Neutrophil (primary cell): ENCODE measurements at regions not wholly inside any gene's neighbourhood (a gene's known extent, or its start where the extent isn't known, plus 50 kb on each side); places are given as distances from the start of the nearest gene placed in this dataset.

Experiments used
- H3K27ac ChIP-seq: fragments of 200-600 bp; sonication (generic); 2 replicates; pipeline ENCODE4 v1.5.1; 2016; ENCODE audit warnings: mild to moderate bottlenecking, moderate library complexity
- H3K27me3 ChIP-seq: fragments of 200-600 bp; sonication (generic); 2 replicates; pipeline ENCODE4 v1.6.0; 2016; ENCODE audit warnings: mild to moderate bottlenecking
- H3K36me3 ChIP-seq: fragments of 200-600 bp; sonication (generic); 2 replicates; pipeline ENCODE4 v1.5.1; 2017
- H3K4me1 ChIP-seq, 2 experiments: fragments of 200-600 bp in 1 of 2; sonication (generic) in 1 of 2; 1 replicate in 1 of 2; 2 replicates in 1 of 2; pipeline versions ENCODE4 v1.5.1 to v1.6.1; 2013 to 2016; ENCODE audit warnings: low read depth in 1 of 2, low read length in 1 of 2, mild to moderate bottlenecking in 1 of 2, moderate library complexity in 1 of 2; ENCODE audit not compliant: control insufficient read depth in 1 of 2, insufficient read depth in 1 of 2
- H3K4me3 ChIP-seq, 2 experiments: fragments of 200-600 bp in 1 of 2; sonication (generic) in 1 of 2; 1 replicate in 1 of 2; 2 replicates in 1 of 2; pipeline ENCODE4 v1.5.1; 2013 to 2016; ENCODE audit warnings: low read depth in 1 of 2, low read length in 1 of 2, mild to moderate bottlenecking in 1 of 2, moderate library complexity in 1 of 2
- H3K9me3 ChIP-seq: fragments of 200-600 bp; sonication (generic); 2 replicates; pipeline ENCODE4 v1.5.1; 2016
- CTCF ChIP-seq: fragments of 200-600 bp; sonication (generic); IDR thresholded peaks from 2 replicates; pipeline ENCODE4 v1.5.1; 2016; ENCODE audit warnings: antibody characterized with exemption

GRCh38 chr7:20963556-20964280, 177.0 kb upstream of the SP8 start:
- H3K36me3 ChIP-seq, result no peaks in the 10 kb centered on the region
- H3K4me3 ChIP-seq, result no peak overlapping the region
- H3K9me3 ChIP-seq, result no peaks in the 10 kb centered on the region
- H3K27me3 ChIP-seq, result no peaks in the 10 kb centered on the region
- H3K27ac ChIP-seq, result no peak overlapping the region
- peaks cover 5 to 17% of the 10 kb centered on the region in 2 experiments for H3K4me1 ChIP-seq
- no peak for TF ChIP-seq CTCF

DNA sequence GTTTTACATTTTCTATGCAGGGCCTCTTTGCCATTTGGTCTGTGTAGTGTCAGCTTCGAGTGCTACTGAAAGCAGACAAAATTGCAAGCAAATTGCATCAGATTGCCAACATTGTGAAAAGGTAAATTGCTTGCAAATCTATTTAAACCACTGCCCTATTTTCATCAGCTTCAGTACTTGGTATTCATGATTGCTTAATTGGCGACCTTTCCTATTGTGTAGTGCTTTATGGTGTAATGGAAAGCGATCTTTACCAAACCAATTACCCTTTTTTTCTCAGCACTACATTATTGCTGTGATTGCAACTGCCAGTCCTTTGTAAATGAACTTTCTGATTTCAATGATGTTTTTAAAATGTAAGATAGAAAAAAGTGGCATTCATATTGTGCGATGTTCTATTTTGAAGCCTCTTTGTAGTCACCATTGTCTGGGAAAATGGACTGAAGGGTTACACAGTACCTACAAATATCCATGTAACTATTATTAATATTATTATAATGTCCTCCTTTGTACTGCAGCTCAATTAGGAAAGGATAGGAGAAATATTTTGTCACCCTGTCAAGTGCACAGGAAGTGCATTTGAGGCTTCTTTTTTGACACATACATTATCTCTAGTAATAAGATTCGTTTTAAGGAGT, 177.7 kb upstream of the SP8 start:
- Histone ChIP-seq H3K4me3 (no peak overlapping the region), H3K4me1 (peaks cover 5 to 17% of the 10 kb centered on the region in 2 experiments), H3K27ac (no peak overlapping the region), H3K9me3 (no peaks in the 10 kb centered on the region), H3K27me3 (no peaks in the 10 kb centered on the region), H3K36me3 (no peaks in the 10 kb centered on the region)
- TF ChIP-seq CTCF, result no peak

GRCh38 chr7:20971219-20971618, 184.5 kb upstream of the SP8 start:
- Histone ChIP-seq H3K36me3 (no peaks in the 10 kb centered on the region), H3K27me3 (no peaks in the 10 kb centered on the region), H3K9me3 (no peaks in the 10 kb centered on the region)

GRCh38 chr7:20980232-20980631, 193.5 kb upstream of the SP8 start:
- Histone ChIP-seq H3K27me3 (no peaks in the 10 kb centered on the region), H3K9me3 (no peaks in the 10 kb centered on the region), H3K27ac (no peak overlapping the region), H3K4me1 (no peaks in the 10 kb centered on the region), H3K36me3 (no peaks in the 10 kb centered on the region), H3K4me3 (no peak overlapping the region)
- no peak for TF ChIP-seq CTCF

More at GRCh38 chr7:20971219-20971618, 184.5 kb upstream of the SP8 start:
- TF ChIP-seq CTCF, result no peak
- Histone ChIP-seq H3K4me1 (no peaks in the 10 kb centered on the region), H3K27ac (no peak overlapping the region), H3K4me3 (no peak overlapping the region)

DNA sequence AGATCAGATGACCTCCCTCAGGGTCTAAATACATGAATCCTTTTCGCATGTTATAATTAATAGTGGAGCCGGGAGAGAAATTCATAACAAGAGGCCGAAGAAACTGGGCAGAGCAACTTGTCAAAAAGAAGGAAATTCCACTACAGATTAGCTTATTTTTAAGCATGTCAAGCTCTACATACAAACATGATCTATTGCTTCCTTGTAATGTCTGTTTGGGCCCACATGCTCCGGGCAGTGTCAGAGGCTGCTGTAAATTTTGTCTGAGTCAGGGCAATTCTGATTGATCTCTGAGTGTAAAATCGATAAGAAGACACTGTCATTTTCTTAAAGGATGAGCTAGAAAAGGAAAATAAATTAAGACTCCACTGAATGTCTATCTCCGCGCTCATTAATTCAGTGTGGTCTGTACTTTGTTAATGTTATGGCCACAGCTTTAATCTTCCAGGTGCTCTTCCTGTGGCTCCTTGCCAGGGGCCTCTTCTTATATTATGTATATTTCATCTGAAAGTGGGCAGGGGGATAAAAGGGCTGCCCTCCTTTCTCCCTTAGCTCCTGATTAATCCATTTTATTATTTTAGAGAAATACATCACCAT, 194.1 kb upstream of the SP8 start:
- H3K4me3 ChIP-seq, result no peak overlapping the region

More for the DNA sequence above, 194.1 kb upstream of the SP8 start:
- Histone ChIP-seq H3K27me3 (no peaks in the 10 kb centered on the region), H3K9me3 (no peaks in the 10 kb centered on the region), H3K4me1 (no peaks in the 10 kb centered on the region), H3K27ac (no peak overlapping the region), H3K36me3 (no peaks in the 10 kb centered on the region)
- no peak for TF ChIP-seq CTCF
